Ovary (tissue), 7 donors: ENCODE measurements at regions not wholly inside any gene's neighbourhood (a gene's known extent, or its start where the extent isn't known, plus 50 kb on each side); places are given as distances from the start of the nearest gene placed in this dataset.

Source experiments
- DNase-seq, 5 donors: peaks; one replicate each; pipeline ENCODE4 v3.0.0-alpha.2; 2019 to 2020
- H3K27ac ChIP-seq, 2 donors: fragments of 200-600 bp; one replicate each; pipeline versions ENCODE4 v1.5.1 to v1.8.0; 2019 to 2022
- H3K27me3 ChIP-seq: fragments of 200-600 bp; one replicate; pipeline ENCODE4 v1.8.0; 2022
- H3K36me3 ChIP-seq: fragments of 200-600 bp; sonication (generic); one replicate; pipeline ENCODE4 v1.5.1; 2019
- H3K4me1 ChIP-seq: one replicate; pipeline ENCODE4 v1.8.1; 2013; ENCODE audit warnings: mild to moderate bottlenecking, moderate library complexity; ENCODE audit not compliant: insufficient read depth
- H3K4me3 ChIP-seq: fragments of 200-600 bp; sonication (generic); one replicate; pipeline ENCODE4 v1.5.1; 2017
- H3K9me3 ChIP-seq, 2 donors: fragments of 200-600 bp in 1 of 2; sonication (generic) in 1 of 2; one replicate each; pipeline versions ENCODE4 v1.5.1 to v1.8.1; 2013 to 2019; ENCODE audit warnings: mild to moderate bottlenecking in 1 of 2, moderate library complexity in 1 of 2
- EP300 ChIP-seq: sonication (generic); formaldehyde crosslinking; IDR thresholded peaks from one replicate; pipeline ENCODE4 v1.6.1; 2017; ENCODE audit warnings: antibody characterized with exemption
- POLR2A ChIP-seq: fragments of 450-650 bp; IDR thresholded peaks from one replicate; pipeline ENCODE4 v1.6.1; 2017; ENCODE audit warnings: antibody characterized with exemption, mild to moderate bottlenecking, moderate library complexity
- WGBS, 3 donors: extraction: QIAGEN DNeasy Blood & Tissue Kit in 1 of 3; methylation state at CpG; one replicate each; pipeline versions ENCODE4 v1.1.5 to v1.1.7; 2013 to 2017; 5-methylcytosine and 5-hydroxymethylcytosine counted together
- intact Hi-C, 4 donors: fragments of 100-400 bp; cut with DNase I; formaldehyde crosslinking; loops; one replicate each; pipeline versions ENCODE4 v1.11.0 to v1.15.1; 2022 to 2023
- TF ChIP-seq, protein P1 (sequence below), 3 donors: fragments of 450-650 bp in 2 of 3; fragments of 200-600 bp in 1 of 3; IDR thresholded peaks; one replicate each; pipeline versions ENCODE4 v1.5.1 to v1.8.0; 2016 to 2022; ENCODE audit warnings: antibody characterized with exemption in 3 of 3, mild to moderate bottlenecking in 1 of 3
- donor health status: DM: no; HTN: no; CAD: no; lungs with moderate emphysema.
- donor health status: DM: no; HTN: no; CAD: no.
- donor health status: Bipolar disorder and iron deficiency.
- donor health status: DM: no; HTN: no; CAD: no.
- donor health status: DM: yes; HTN: yes; CAD: no.

DNA sequence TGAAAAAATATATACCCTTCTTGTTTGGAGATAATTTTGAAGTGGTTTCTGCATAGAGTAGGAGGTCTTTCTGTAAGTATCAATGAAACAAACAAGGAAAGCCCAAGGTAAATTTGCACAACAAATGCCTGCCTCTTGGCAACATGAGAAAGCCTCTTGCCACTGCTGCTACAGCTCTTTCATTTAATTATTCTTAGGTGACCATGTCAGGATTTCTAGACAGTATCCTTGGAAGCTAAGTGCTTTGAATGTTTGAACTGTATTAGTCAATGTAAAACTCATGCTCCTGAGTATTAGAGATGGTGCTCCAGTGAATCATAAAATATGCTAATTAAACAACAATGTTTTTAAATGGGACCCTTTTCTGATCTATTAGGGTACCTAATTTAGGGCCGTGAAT, 81.2 kb upstream of the ITGB1 start:
- Histone ChIP-seq H3K27me3 (no peaks in the 10 kb centered on the region), H3K9me3 (no peaks in the 10 kb centered on the region), H3K36me3 (no peaks in the 10 kb centered on the region), H3K4me1 (no peaks in the 10 kb centered on the region), H3K27ac (no peak overlapping the region), H3K4me3 (no peak overlapping the region)
- 95 to 97% (median 97%) methylated on average over 1 of the region's 1 CpG for WGBS, 3 donors
- TF ChIP-seq, protein P1, sequence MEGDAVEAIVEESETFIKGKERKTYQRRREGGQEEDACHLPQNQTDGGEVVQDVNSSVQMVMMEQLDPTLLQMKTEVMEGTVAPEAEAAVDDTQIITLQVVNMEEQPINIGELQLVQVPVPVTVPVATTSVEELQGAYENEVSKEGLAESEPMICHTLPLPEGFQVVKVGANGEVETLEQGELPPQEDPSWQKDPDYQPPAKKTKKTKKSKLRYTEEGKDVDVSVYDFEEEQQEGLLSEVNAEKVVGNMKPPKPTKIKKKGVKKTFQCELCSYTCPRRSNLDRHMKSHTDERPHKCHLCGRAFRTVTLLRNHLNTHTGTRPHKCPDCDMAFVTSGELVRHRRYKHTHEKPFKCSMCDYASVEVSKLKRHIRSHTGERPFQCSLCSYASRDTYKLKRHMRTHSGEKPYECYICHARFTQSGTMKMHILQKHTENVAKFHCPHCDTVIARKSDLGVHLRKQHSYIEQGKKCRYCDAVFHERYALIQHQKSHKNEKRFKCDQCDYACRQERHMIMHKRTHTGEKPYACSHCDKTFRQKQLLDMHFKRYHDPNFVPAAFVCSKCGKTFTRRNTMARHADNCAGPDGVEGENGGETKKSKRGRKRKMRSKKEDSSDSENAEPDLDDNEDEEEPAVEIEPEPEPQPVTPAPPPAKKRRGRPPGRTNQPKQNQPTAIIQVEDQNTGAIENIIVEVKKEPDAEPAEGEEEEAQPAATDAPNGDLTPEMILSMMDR (IDR thresholded peaks at IDR 0.05) = no peak
- TF ChIP-seq EP300 = no peak
- no peak for TF ChIP-seq POLR2A
- intact Hi-C loops = no loop called here
- DNase-seq = no peak

DNA sequence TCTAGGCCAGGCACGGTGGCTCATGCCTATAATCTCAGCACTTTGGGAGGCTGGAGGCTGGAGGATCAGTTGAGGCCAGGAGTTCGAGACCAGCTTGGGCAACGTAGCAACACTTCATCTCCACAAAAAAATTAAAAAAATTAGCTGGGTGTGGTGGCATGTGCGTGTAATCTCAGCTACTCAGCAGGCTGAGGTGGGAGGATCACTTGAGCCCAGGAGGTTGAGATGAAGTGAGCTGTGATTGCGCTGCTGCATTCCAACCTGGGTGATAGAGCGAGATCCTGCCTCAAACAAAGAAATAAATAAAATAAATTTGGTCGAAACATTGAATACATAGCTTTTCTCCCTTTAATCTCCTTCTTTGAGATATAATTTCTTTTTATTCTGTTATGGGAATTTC, 80.6 kb upstream of the ITGB1 start:
- no peak for DNase-seq
- no peaks in the 10 kb centered on the region for H3K9me3 ChIP-seq
- no peaks in the 10 kb centered on the region for H3K36me3 ChIP-seq
- H3K27ac ChIP-seq = no peak overlapping the region
- H3K4me1 ChIP-seq = no peaks in the 10 kb centered on the region
- H3K27me3 ChIP-seq = no peaks in the 10 kb centered on the region
- no peak overlapping the region for H3K4me3 ChIP-seq
- intact Hi-C loops = no loop called here
- no peak for TF ChIP-seq EP300
- no peak for TF ChIP-seq POLR2A
- TF ChIP-seq, protein P1 (IDR thresholded peaks at IDR 0.05) = no peak
- WGBS, 3 donors = 84 to 93% (median 91%) methylated on average over 7 of the region's 7 CpGs

DNA sequence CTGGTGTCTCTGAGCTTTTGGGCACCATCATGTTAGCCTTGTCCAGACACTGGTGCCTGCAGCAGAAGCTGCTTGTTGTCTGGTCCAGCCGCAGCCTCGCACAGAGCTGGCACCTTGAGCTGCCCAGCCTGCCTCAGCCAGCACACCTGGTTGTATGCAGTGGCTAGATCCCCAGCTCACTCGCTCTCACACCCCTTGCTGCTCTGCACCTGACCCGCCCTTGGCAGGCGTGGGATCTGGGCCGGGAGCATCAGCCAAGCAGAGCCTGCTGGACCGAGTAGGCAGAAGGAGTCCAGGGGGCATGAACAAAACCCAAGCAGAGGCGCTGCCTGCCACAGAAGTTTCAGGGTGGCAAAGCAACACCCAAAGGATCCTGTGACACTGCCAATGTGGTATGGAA, 79.7 kb upstream of the ITGB1 start:
- DNase-seq = no peak
- Histone ChIP-seq H3K27me3 (no peaks in the 10 kb centered on the region), H3K36me3 (no peaks in the 10 kb centered on the region), H3K9me3 (no peaks in the 10 kb centered on the region), H3K27ac (no peak overlapping the region), H3K4me1 (peaks cover 1% of the 10 kb centered on the region), H3K4me3 (no peak overlapping the region)
- intact Hi-C loops = no loop called here
- WGBS, 3 donors = 94 to 97% (median 95%) methylated on average over 8 of the region's 8 CpGs
- TF ChIP-seq POLR2A = no peak
- TF ChIP-seq EP300 = no peak
- TF ChIP-seq, protein P1 (IDR thresholded peaks at IDR 0.05) = no peak

DNA sequence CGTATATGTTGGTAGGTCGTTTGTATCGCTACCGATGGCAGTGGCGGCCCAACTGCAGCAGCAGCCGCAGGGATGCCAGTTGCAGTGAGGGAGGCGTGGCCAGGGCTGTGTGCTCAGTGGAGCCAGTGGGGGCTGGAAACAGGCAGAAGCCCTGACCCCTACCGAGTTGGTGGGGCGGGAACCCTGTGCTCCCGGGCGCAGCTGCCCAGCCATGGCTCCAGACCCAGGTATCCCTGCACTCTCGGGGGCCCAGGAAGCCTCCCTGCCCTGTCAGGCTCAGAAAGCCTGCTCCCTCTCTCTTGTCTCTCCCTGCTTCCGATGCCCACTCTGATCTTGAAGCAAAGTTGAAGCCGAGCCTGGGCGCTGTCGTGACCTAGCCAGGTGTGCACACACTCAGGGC, 78.6 kb upstream of the ITGB1 start:
- Histone ChIP-seq H3K4me1 (peaks cover 1% of the 10 kb centered on the region), H3K4me3 (no peak overlapping the region), H3K36me3 (no peaks in the 10 kb centered on the region), H3K27me3 (no peaks in the 10 kb centered on the region), H3K9me3 (no peaks in the 10 kb centered on the region), H3K27ac (no peak overlapping the region)
- DNase-seq = no peak
- intact Hi-C loops = no loop called here
- no peak for TF ChIP-seq POLR2A
- no peak for TF ChIP-seq EP300
- TF ChIP-seq, protein P1 (IDR thresholded peaks at IDR 0.05) = no peak
- WGBS, 3 donors = 94 to 99% (median 96%) methylated on average over 9 to 16 of the region's 16 CpGs

DNA sequence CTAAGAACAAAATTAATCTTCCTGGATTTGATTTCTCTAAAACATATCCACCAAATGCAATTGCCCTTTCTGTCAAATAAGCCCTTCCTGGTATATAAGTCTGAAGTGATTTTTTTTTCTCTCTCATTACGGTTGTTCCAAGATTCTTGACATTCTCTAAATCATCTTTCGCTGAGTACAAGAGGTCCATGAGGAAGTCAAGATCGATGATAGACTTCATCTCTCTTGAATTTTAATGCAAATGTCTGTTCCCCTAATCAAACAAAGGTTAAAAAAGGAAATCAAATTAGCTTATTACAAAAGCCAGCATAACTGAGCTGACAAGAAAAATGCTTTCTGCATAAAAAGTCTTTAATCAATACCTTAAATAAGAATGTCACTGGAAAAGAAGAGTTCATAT, 77.4 kb upstream of the ITGB1 start:
- intact Hi-C loops = no loop called here
- H3K9me3 ChIP-seq = no peaks in the 10 kb centered on the region
- TF ChIP-seq POLR2A (no peak), EP300 (no peak)
- TF ChIP-seq, protein P1 (IDR thresholded peaks at IDR 0.05) = no peak
- no peaks in the 10 kb centered on the region for H3K36me3 ChIP-seq
- WGBS, 3 donors = 91 to 93% (median 91%) methylated on average over 3 of the region's 3 CpGs
- DNase-seq = no peak
- peaks cover 4% of the 10 kb centered on the region for H3K4me1 ChIP-seq
- no peak overlapping the region for H3K27ac ChIP-seq
- H3K4me3 ChIP-seq = no peak overlapping the region
- no peaks in the 10 kb centered on the region for H3K27me3 ChIP-seq
